ENCODE measurements at regions not wholly inside any gene's neighbourhood (a gene's known extent, or its start where the extent isn't known, plus 50 kb on each side); places are given as distances from the start of the nearest gene placed in this dataset.
A peak's percentile ranks its signal among the peaks of the same experiment; 100 is the strongest.

DNA sequence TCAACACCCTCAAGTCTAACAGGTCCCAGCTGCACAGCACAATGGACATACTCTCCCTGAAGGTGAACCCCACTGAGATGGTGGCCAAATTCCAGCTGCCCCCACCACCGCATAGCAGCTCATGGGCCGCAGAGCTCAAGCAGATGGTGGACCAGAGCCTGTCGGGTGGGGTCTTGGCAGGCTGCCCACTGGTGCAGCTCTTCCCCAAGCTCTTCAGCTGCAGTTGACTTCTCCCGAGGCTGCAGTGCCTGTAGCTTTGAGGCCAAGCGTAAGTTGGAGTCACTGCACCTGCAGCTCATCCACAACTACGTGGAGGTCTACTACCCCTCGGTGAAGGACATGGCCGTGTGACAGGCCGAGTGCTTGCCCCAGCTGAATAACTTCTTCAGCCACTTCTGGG lies 56.6 kb upstream of the SPTLC1 start:
- Histone ChIP-seq H3K9ac (ENCODE audit: low read length in 3 of 3) (no peak overlapping the region), H3K4me3 (ENCODE audit: low read length in 3 of 3) (no peak overlapping the region), H3K27me3 (ENCODE audit: control insufficient read depth, insufficient read depth, low read length) (no peaks in the 10 kb centered on the region), H3K4me1 (ENCODE audit: control insufficient read depth in 2 of 3, insufficient read depth in 2 of 3, low read depth in 1 of 3, low read length in 3 of 3) (no peaks in the 10 kb centered on the region), H3K9me3 (ENCODE audit: control insufficient read depth in 2 of 3, insufficient read depth in 1 of 3, low read length in 3 of 3) (peaks cover 0 to 3% (median 0%) of the 10 kb centered on the region in 3 donors), H3K36me3 (ENCODE audit: control insufficient read depth in 2 of 3, insufficient read depth in 3 of 3, low read length in 3 of 3) (no peaks in the 10 kb centered on the region), H3K27ac (ENCODE audit: low read depth in 2 of 2, low read length in 2 of 2) (no peak overlapping the region)
- intact Hi-C loops (cut with DNase I): no loop called here
- no peak for DNase-seq
- TF ChIP-seq, protein P1, sequence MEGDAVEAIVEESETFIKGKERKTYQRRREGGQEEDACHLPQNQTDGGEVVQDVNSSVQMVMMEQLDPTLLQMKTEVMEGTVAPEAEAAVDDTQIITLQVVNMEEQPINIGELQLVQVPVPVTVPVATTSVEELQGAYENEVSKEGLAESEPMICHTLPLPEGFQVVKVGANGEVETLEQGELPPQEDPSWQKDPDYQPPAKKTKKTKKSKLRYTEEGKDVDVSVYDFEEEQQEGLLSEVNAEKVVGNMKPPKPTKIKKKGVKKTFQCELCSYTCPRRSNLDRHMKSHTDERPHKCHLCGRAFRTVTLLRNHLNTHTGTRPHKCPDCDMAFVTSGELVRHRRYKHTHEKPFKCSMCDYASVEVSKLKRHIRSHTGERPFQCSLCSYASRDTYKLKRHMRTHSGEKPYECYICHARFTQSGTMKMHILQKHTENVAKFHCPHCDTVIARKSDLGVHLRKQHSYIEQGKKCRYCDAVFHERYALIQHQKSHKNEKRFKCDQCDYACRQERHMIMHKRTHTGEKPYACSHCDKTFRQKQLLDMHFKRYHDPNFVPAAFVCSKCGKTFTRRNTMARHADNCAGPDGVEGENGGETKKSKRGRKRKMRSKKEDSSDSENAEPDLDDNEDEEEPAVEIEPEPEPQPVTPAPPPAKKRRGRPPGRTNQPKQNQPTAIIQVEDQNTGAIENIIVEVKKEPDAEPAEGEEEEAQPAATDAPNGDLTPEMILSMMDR (IDR thresholded peaks at IDR 0.05; ENCODE audit: borderline replicate concordance, extremely low read depth, insufficient read depth): no peak
- FAIRE-seq: no peak

DNA sequence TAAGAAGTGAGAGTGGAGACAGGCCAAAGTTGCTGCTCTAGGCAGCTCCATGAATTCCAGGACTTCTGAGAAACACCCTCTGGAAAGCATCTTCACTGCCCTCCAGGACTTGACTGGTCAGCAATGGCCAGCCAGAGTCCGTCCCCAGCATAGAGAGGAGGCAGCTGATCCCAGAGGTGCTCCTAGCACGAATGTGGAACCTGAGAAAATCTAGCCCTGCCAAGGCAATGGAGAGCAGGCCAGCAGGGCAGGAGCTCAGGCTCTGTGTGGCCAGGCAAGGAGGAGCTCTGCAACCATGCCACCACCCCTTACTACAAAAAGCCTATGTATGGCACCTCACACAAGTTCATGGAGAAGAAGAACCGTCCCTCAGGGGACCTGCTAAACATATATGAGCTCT lies 56.1 kb upstream of the SPTLC1 start:
- no peaks in the 10 kb centered on the region for H3K36me3 ChIP-seq (ENCODE audit: control insufficient read depth in 2 of 3, insufficient read depth in 3 of 3, low read length in 3 of 3)
- FAIRE-seq (no peak), DNase-seq (no peak)
- H3K9me3 ChIP-seq (ENCODE audit: control insufficient read depth in 2 of 3, insufficient read depth in 1 of 3, low read length in 3 of 3): peaks cover 0 to 3% (median 0%) of the 10 kb centered on the region in 3 donors
- no peaks in the 10 kb centered on the region for H3K27me3 ChIP-seq (ENCODE audit: control insufficient read depth, insufficient read depth, low read length)
- H3K9ac ChIP-seq (ENCODE audit: low read length in 3 of 3): no peak overlapping the region
- H3K4me3 ChIP-seq (ENCODE audit: low read length in 3 of 3): no peak overlapping the region
- TF ChIP-seq, protein P1 (IDR thresholded peaks at IDR 0.05; ENCODE audit: borderline replicate concordance, extremely low read depth, insufficient read depth): no peak
- no peak overlapping the region for H3K27ac ChIP-seq (ENCODE audit: low read depth in 2 of 2, low read length in 2 of 2)
- intact Hi-C loops (cut with DNase I): no loop called here
- no peaks in the 10 kb centered on the region for H3K4me1 ChIP-seq (ENCODE audit: control insufficient read depth in 2 of 3, insufficient read depth in 2 of 3, low read depth in 1 of 3, low read length in 3 of 3)

DNA sequence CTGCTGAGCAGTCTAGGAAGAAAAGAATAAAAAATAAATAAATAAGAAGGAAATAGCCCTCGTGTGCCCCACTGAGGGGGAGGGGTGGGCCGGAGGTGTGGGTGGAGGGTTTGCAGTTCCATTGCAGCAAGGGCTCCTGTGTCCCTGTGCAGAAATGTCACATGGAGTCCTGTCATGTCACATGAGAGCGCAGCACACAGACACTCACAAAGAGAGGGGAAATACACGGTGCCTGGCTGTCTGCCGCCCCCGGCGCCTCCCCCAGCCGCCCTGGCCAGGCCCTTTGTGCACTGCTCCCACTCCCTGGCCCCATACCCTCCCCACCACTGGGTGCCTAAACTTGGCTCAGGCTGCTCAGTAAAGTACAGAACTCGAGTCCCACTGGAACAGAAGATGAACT lies 55.6 kb upstream of the SPTLC1 start:
- DNase-seq (peak in 2 of 5 donors; percentile 9 to 15), FAIRE-seq (no peak)
- Histone ChIP-seq H3K27me3 (ENCODE audit: control insufficient read depth, insufficient read depth, low read length) (no peaks in the 10 kb centered on the region), H3K9ac (ENCODE audit: low read length in 3 of 3) (no peak overlapping the region), H3K4me1 (ENCODE audit: control insufficient read depth in 2 of 3, insufficient read depth in 2 of 3, low read depth in 1 of 3, low read length in 3 of 3) (no peaks in the 10 kb centered on the region), H3K36me3 (ENCODE audit: control insufficient read depth in 2 of 3, insufficient read depth in 3 of 3, low read length in 3 of 3) (no peaks in the 10 kb centered on the region), H3K27ac (ENCODE audit: low read depth in 2 of 2, low read length in 2 of 2) (no peak overlapping the region), H3K9me3 (ENCODE audit: control insufficient read depth in 2 of 3, insufficient read depth in 1 of 3, low read length in 3 of 3) (peaks cover 0 to 3% (median 0%) of the 10 kb centered on the region in 3 donors), H3K4me3 (ENCODE audit: low read length in 3 of 3) (no peak overlapping the region)
- intact Hi-C loops (cut with DNase I): no loop called here
- TF ChIP-seq, protein P1 (IDR thresholded peaks at IDR 0.05; ENCODE audit: borderline replicate concordance, extremely low read depth, insufficient read depth): no peak

DNA sequence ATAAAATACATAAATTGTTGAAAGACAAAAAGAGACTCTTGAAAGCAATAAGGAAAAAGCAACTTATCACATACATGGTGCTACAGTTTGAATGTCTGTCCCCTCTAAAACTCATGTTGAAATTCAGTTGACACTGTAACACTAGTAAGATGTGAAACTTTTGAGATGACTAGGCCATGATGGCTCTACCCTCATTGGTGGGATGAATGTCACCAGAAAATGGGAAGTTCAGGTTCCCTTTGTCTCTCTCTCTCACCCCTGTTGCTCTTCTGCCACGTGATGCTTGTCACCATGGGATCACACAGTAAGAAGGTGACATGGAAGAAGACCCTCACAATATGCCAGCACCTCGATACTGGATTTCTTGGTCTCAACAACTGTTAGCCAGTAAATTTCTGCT lies 50.3 kb upstream of the SPTLC1 start:
- no peaks in the 10 kb centered on the region for H3K27me3 ChIP-seq (ENCODE audit: control insufficient read depth, insufficient read depth, low read length)
- no peaks in the 10 kb centered on the region for H3K9me3 ChIP-seq (ENCODE audit: control insufficient read depth in 2 of 3, insufficient read depth in 1 of 3, low read length in 3 of 3)
- FAIRE-seq: no peak
- DNase-seq: no peak
- no peaks in the 10 kb centered on the region for H3K36me3 ChIP-seq (ENCODE audit: control insufficient read depth in 2 of 3, insufficient read depth in 3 of 3, low read length in 3 of 3)
- TF ChIP-seq, protein P1 (IDR thresholded peaks at IDR 0.05; ENCODE audit: borderline replicate concordance, extremely low read depth, insufficient read depth): no peak
- H3K4me3 ChIP-seq (ENCODE audit: low read length in 3 of 3): no peak overlapping the region
- no peak overlapping the region for H3K27ac ChIP-seq (ENCODE audit: low read depth in 2 of 2, low read length in 2 of 2)
- H3K9ac ChIP-seq (ENCODE audit: low read length in 3 of 3): no peak overlapping the region
- intact Hi-C loops (cut with DNase I): no loop called here
- H3K4me1 ChIP-seq (ENCODE audit: control insufficient read depth in 2 of 3, insufficient read depth in 2 of 3, low read depth in 1 of 3, low read length in 3 of 3): no peaks in the 10 kb centered on the region

Data from kidney (tissue), 13 donors.